GM12878 (cell line): ENCODE measurements at regions not wholly inside any gene's neighbourhood (a gene's known extent, or its start where the extent isn't known, plus 50 kb on each side); places are given as distances from the start of the nearest gene placed in this dataset.
A peak's percentile ranks its signal among the peaks of the same experiment; 100 is the strongest.

ENCODE experiments used
- ATAC-seq: fragments of 200-7000 bp; cut with Tn5 transposase; 3 replicates; pipeline ENCODE4 v1.9.1; 2020; ENCODE audit warnings: mild to moderate bottlenecking, moderate library complexity
- BruUV-seq: library from RNA; stranded (reverse); fragments of 400-500 nt; replicated peaks from 2 replicates; lab custom pipeline; 2021; lab: Mats Ljungman, UMichigan
- CTCF ChIA-PET: fragments of 300-600 bp; sonication (Branson Sonifier 250); formaldehyde crosslinking; extraction: SDS; loops from one replicate; lab custom pipeline; 2021; ENCODE audit warnings: inconsistent platforms; lab: Yijun Ruan, JAX
- POLR2A ChIA-PET: fragments of 350-600 bp; formaldehyde crosslinking; extraction: SDS; loops from one replicate; lab custom pipeline; 2021; ENCODE audit warnings: inconsistent platforms; lab: Charles Lee
- RAD21 ChIA-PET: fragments of 300-600 bp; sonication (Branson Sonifier 250); formaldehyde crosslinking; loops from one replicate; lab custom pipeline; 2023; ENCODE audit warnings: antibody characterized with exemption; ENCODE audit not compliant: unreplicated experiment; lab: Charles Lee
- SMC1A ChIA-PET: fragments of 300-600 bp; sonication (Branson Sonifier 250); formaldehyde crosslinking; loops from one replicate; lab custom pipeline; 2023; ENCODE audit not compliant: unreplicated experiment, uncharacterized antibody; lab: Charles Lee
- DNase-seq: peaks from one replicate; pipeline ENCODE4 v3.0.0-alpha.2; 2011; ENCODE audit warnings: low read depth, low spot score
- FAIRE-seq: peaks from 3 replicates; lab custom pipeline; 2011; peaks lifted over from hg19 to GRCh38; lab: Jason Lieb, UNC
- H2AFZ ChIP-seq: 2 replicates; pipeline ENCODE4 v1.6.0; 2011; ENCODE audit warnings: low read depth, low read length, control low read depth; ENCODE audit not compliant: control insufficient read depth
- H3K27ac ChIP-seq: 2 replicates; pipeline ENCODE4 v1.5.1; 2011; ENCODE audit warnings: control low read depth; ENCODE audit not compliant: control insufficient read depth, insufficient read depth
- H3K27me3 ChIP-seq, 2 experiments: replicated peaks in 1 of 2; 2 replicates each; pipeline versions ENCODE4 v1.6.0 to v1.6.1; 2011; ENCODE audit warnings: low read length in 1 of 2; ENCODE audit not compliant: control insufficient read depth in 2 of 2, insufficient read depth in 2 of 2
- H3K36me3 ChIP-seq, 2 experiments: 2 replicates each; pipeline ENCODE4 v1.5.1; 2011; ENCODE audit warnings: low read length in 1 of 2; ENCODE audit not compliant: control insufficient read depth in 2 of 2, insufficient read depth in 2 of 2
- H3K4me1 ChIP-seq: 2 replicates; pipeline ENCODE4 v1.6.1; 2011; ENCODE audit warnings: mild to moderate bottlenecking, low read length, moderate library complexity, mixed read lengths; ENCODE audit not compliant: control insufficient read depth, insufficient read depth
- H3K4me2 ChIP-seq: 2 replicates; pipeline ENCODE4 v1.6.0; 2011; ENCODE audit warnings: control low read depth; ENCODE audit not compliant: control insufficient read depth, insufficient read depth
- H3K4me3 ChIP-seq: fragments of 200-600 bp; sonication (generic); 2 replicates; pipeline ENCODE4 v1.5.1; 2016
- H3K79me2 ChIP-seq: 2 replicates; pipeline ENCODE4 v1.6.0; 2011; ENCODE audit warnings: low read length; ENCODE audit not compliant: control insufficient read depth, insufficient read depth
- H3K9ac ChIP-seq: 2 replicates; pipeline ENCODE4 v1.8.0; 2011; ENCODE audit warnings: low read length, control low read depth, mixed read lengths; ENCODE audit not compliant: control insufficient read depth, insufficient read depth
- H3K9me3 ChIP-seq: replicated peaks from 3 replicates; pipeline ENCODE4 v1.5.1; 2011; ENCODE audit warnings: mild to moderate bottlenecking, low read length; ENCODE audit not compliant: control insufficient read depth, insufficient read depth
- H4K20me1 ChIP-seq: 2 replicates; pipeline ENCODE4 v1.6.0; 2011; ENCODE audit not compliant: control insufficient read depth, insufficient read depth
- BRCA1 ChIP-seq: IDR thresholded peaks from 2 replicates; pipeline ENCODE4 v1.6.1; 2011; ENCODE audit warnings: low read depth, low read length, improper control_type of control experiment
- HSF1 ChIP-seq: fragments of 150-350 bp; IDR thresholded peaks from 2 replicates; pipeline ENCODE4 v1.6.1; 2014; ENCODE audit warnings: mild to moderate bottlenecking, low read depth, low read length
- MLLT1 ChIP-seq: fragments of 450-650 bp; IDR thresholded peaks from 2 replicates; pipeline ENCODE4 v1.6.1; 2016; ENCODE audit warnings: mild to moderate bottlenecking
- NR2C1 ChIP-seq: fragments of 450-650 bp; IDR thresholded peaks from 2 replicates; pipeline ENCODE4 v1.6.1; 2017; ENCODE audit warnings: antibody characterized with exemption, mild to moderate bottlenecking, moderate library complexity
- RUNX3 ChIP-seq: IDR thresholded peaks from 2 replicates; pipeline ENCODE4 v1.6.1; 2012; ENCODE audit warnings: low read length, inconsistent platforms
- SPI1 ChIP-seq: IDR thresholded peaks from 2 replicates; pipeline ENCODE4 v1.6.1; 2011; ENCODE audit warnings: low read depth, mild to moderate bottlenecking, low read length, moderate library complexity, borderline replicate concordance; ENCODE audit not compliant: insufficient read depth
- WGBS: methylation state at CpG from one replicate; pipeline ENCODE4 v1.1.6; 2016; ENCODE audit warnings: low lambda C conversion rate; ENCODE audit not compliant: insufficient replicate concordance, insufficient coverage; ENCODE audit errors: missing lambda C conversion rate; 5-methylcytosine and 5-hydroxymethylcytosine counted together
- in situ Hi-C: fragments of 300-500 bp; cut with MboI; formaldehyde crosslinking; loops from 9 replicates; pipeline ENCODE4 v1.14.3; 2018; ENCODE audit warnings: mixed read lengths
- intact Hi-C: fragments of 100-400 bp; cut with micrococcal nuclease; formaldehyde crosslinking; loops from one replicate; pipeline ENCODE4 v1.14.2; 2022; ENCODE audit not compliant: unreplicated experiment

DNA sequence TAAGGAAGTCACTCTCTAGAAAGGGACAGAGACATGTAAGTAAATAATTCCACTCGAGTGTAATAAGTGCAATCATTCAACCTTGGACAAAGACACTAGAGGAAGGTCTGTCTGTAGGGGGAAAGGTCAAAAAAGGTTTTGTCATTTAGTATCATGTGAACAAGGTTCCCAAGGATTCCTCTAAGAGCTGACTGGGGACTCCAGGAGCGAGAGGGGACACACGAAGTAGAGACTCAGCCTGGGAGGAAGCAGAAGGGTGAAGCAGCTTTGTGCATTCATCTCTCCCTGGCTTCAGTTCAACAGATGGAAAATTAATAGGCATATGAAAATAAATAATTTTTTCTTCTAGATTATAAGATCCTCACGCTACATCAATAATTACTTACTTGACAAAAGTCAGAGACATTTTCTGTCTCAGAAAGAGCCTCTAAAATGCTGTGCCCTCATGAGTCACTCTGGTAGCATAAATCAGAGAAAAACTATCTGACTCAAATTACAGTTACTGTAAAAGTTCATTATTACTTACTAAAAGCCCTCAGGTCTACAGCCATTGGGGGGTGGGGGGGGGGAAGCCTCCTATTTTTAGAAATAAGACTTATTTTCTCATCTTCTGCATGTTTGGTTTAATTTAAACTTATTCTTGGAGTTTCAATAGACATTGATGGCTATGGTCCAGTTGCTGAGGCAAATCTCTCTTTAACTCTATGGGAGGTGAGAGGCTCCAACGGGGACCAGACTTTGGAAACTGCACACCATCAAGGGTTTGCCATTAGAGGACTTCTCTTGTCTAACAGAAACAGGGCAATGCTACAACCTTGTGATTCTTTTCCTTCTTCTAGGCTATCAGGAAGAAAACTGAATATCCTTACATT, 275.1 kb upstream of the KLF14 start (continued):
- peak; percentile 20; the same call in 1 of the 2 replicates for TF ChIP-seq RUNX3

GRCh38 chr7:131010029-131010716, 276.2 kb upstream of the KLF14 start:
- ChIA-PET SMC1A (interaction anchor here (0.9 to 3.8 kb wide), 13 partner anchors 9 to 113 kb away, joined by 3 to 25 read pairs (median 4); no protein-coding TSS in a partner anchor), POLR2A (interaction anchor here (1.3 to 1.6 kb wide), 3 partner anchors 10 to 51 kb away, joined by 3 to 6 read pairs (median 4); no protein-coding TSS in a partner anchor), RAD21 (interaction anchor here (1.0 to 4.3 kb wide), 6 partner anchors 10 to 113 kb away, joined by 4 to 27 read pairs (median 6); no protein-coding TSS in a partner anchor), CTCF (interaction anchor here (0.9 to 10.4 kb wide), 8 partner anchors 9 to 113 kb away, joined by 3 to 105 read pairs (median 6); no protein-coding TSS in a partner anchor)
- WGBS: 30% methylated on average over 12 of the region's 12 CpGs
- Histone ChIP-seq H3K36me3 (no peaks in the 10 kb centered on the region; a peak in 2 of 4 replicates), H3K79me2 (peaks cover 46% of the 10 kb centered on the region), H2AFZ (no peak overlapping the region), H3K27ac (peak overlapping the region; percentile 89), H3K9me3 (no peaks in the 10 kb centered on the region), H4K20me1 (no peaks in the 10 kb centered on the region), H3K4me1 (peaks cover 54% of the 10 kb centered on the region), H3K4me2 (peak overlapping the region; percentile 84), H3K27me3 (no peaks in the 10 kb centered on the region), H3K9ac (peak overlapping the region; percentile 59; the same call in 1 of the 2 replicates), H3K4me3 (no peak overlapping the region)
- TSS peak; percentile 48 for BruUV-seq
- no peak for FAIRE-seq
- no peak for TF ChIP-seq BRCA1
- TF ChIP-seq SPI1: no peak
- no peak for TF ChIP-seq NR2C1
- no peak for TF ChIP-seq HSF1
- TF ChIP-seq MLLT1: no peak
- DNase-seq: no peak
- ATAC-seq: no peak
- intact Hi-C loops: no loop called here
- in situ Hi-C loops: no loop called here
